HG03520 (cell line): ENCODE measurements at regions not wholly inside any gene's neighbourhood (a gene's known extent, or its start where the extent isn't known, plus 50 kb on each side); places are given as distances from the start of the nearest gene placed in this dataset.
"Not testable (repeated sequence)": the region's sequence is repeated elsewhere in the genome, so short reads cannot be mapped to it uniquely, and the experiment has no call there.

Source experiments
- ATAC-seq: cut with Tn5 transposase; IDR thresholded peaks from one replicate; pipeline ENCODE4 v1.9.1; 2021; ENCODE audit warnings: mild to moderate bottlenecking, moderate library complexity; ENCODE audit not compliant: unreplicated experiment

DNA sequence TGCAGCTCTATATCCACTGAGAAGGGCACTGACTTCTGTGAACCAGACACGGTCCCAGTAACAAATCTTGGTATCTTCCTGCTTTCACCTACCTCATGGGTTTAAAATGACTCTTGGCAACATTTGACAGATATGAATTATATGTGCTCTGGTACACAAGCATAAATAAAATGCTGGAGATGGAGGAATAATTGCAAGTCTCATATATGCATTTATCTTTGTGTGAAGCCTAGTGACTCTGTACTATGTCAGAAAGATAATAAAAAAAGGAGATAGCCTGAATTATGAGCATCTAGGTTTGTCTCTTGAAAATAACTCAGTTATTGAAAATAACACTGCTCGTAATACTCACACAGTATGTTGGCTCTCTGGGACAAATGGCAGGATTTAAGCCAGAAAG lies 167.1 kb upstream of the CRBN start:
- ATAC-seq: no peak

DNA sequence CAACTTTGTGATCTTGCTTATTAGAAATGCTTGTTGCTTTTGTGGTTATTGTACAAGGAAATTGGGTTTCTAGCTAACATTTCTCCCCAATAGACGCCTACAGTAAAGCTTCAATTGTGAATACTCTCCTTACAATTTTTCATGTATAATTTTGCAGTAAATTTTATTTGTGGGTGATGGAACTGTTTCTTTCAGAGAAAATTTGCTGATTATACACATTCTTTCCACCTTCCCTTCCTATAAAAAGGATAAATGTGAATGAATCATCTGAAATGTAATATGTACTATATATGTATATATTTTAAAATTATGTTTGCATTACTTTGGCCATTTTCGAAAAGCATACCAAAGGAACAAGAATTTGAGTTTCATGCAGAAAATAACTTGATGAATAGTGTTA lies 162.7 kb upstream of the CRBN start:
- ATAC-seq: no peak

DNA sequence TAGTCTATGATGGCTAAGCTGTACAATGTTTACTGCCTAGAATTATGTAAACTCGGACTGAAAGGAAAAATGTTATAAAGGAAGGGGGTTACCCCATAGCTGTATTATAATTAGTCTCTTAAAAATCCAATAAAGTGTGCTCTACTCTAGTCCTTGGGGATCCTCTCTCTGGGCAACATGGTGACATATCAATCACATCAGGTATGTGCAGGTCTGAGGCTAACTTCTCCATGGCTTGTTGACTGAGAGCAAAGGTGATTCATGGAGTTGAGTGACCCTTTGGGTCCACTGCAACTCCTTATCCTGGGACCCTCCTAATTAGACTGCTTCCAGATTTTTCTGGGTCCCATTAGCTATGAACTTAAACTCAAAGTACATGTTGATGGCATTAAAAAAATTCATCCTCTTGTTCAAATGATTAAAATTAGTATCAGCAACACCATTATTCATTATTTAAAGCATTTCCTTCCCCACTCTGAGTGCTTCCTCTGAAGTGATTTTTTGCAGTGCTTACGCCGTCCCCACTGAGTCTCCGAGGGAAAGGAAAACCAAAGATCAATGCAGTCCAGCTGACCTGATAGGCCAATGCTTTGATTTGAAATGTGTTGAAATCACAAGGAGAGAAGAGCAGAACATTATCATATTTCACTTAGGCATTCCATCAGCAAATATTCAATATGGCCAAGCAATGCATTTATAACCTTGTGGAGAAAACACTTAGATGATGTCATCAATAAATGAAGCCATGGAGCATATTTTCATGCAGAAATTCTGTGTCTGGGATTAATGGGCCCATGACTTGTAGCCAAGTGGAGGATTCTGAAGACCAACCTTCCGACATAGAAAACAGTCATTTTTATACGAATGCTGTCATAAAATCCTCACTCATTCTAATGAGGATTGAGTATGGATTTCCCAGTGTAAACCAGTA lies 161.7 kb upstream of the CRBN start:
- ATAC-seq: no peak

GRCh38 chr3:3340526-3340925 lies 161.0 kb upstream of the CRBN start:
- no peak for ATAC-seq

- no peak for ATAC-seq
These were observed 156.4 kb upstream of the CRBN start for GRCh38 chr3:3335903-3336302.

DNA sequence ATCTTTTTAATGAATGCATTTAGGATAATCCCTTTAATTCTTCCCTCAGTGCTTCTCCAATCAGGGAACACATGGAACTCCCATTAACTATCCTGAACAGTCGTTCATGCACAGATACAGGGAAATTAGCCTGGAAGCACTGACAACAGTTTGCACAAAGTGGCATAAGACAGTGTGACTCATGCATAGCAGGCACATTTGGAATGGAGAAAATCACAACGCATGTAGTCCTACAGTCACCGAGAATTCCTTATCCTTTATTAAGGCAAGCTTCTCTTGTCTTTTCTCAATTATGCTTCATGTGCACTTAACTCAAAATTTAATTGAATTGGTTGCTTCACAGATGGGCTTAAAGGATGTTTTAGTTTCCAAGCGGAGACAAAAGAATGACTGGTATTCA lies 155.0 kb upstream of the CRBN start:
- ATAC-seq: no peak

GRCh38 chr3:3333571-3333970 lies 154.1 kb upstream of the CRBN start:
- no peak for ATAC-seq

GRCh38 chr3:3316521-3316920 lies 137.0 kb upstream of the CRBN start:
- ATAC-seq: no peak

DNA sequence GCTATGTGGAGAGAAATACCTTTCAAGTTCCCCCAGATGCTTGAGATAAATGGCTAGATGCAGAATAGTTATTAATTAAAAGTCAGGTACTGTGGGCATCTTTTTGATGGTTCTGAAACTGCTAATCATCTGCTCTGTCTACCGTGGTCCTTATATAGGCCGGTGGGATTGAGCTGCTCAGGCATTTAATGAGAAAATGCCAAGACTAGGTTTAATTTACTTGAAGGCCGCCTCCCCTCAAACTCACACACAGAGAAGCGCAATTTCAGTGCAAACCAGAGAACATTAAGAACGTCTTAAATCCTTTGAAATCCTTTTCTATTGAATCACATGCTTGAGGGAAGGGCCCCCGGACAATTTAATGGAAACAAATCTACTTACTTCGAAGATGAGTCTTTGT lies 136.4 kb upstream of the CRBN start:
- ATAC-seq: no peak

DNA sequence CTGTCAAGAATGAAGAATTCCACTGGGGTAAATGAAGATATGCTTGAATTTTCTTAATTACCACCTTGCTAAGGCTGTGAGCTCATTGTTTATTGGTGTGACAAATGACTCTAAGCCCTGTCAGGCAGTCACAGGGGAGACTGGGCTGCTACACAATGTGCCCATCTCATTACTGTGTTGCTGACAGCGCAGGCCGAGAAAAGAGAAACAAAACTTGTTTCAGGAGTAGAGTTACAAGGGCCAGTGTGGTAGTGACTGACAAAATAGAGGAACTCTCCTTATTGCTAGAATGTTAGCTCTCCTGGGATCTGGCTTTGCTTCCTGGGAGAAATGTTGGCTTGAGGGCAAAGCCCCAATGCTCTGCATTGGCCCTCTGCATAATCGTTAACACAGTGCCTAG lies 130.4 kb upstream of the CRBN start:
- ATAC-seq: no peak

DNA sequence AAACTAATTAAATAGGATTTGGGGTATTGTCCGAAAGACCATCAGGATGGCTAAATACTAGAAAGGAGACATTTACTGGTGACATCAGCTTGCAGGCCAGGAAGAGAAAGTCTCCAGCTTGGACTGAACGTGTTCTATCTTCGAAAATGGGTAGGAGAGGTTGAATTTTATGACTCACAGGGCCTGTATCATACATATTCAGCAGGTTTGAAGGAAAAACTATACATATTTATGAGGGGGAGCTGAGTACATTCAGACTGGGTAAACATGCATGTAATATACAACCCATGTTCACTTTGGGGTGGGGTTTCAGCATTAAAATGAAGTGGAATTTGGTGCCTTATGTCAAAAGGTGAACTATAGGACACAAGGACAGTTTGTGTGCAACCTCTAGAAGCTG lies 129.3 kb upstream of the CRBN start:
- no peak for ATAC-seq

DNA sequence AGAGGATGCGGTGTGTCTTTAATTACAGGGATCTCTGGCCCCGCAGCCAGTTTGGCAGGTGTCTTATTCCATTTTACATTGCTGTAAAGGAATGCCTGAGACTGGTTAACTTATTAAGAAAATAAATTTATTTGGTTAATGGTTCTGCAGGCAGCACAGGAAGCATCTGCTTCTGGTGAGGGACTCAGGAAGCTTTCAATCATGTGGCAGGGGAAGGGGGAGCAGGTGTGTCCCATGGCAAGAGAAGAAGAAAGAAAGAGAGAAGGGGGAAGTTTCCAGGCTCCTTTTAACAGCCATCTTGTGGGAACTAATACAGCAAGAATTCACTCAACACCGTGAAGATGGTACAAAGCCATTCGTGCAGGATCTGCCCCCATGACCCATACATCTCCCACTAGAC lies 128.0 kb upstream of the CRBN start:
- no peak for ATAC-seq

DNA sequence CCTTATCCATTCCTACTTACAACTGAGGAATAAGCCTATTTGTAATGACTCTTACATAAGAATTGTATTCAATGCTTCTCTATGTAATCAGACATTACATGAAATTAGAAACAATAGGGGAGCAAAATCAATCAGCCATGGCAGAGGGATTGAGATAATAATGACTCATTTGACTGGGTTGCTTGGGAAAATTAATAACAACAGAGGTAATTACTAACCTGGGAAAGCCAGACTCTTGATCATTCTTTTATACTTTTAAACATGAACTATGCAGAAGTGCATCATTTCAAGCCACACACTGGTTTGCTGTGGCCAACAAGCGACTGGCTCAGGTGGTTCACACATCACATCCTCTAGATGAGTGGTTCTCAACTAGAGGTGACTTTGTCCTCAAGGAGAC lies 126.3 kb upstream of the CRBN start:
- ATAC-seq: no peak

GRCh38 chr3:3305084-3305483 lies 125.6 kb upstream of the CRBN start:
- no peak for ATAC-seq

DNA sequence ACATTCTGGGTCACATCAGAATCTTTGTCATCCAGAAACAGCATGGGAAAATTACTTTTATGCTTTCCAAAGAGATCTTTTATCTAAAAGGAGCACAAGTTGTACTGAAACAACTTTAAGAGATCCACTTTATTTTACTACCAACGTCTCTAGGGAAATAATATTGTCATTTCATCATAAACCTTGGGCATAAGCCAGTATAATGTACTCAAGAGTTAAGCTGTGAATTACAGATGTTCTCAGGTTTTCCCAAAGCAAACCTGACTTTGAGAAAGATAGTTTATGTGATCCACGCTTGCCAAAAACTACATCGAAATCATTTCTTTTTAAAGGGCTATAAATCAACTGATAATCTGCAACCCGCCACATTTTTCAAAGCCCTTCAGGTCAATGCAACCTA lies 124.1 kb upstream of the CRBN start:
- ATAC-seq: no peak

- no peak for ATAC-seq
These were observed 123.5 kb upstream of the CRBN start for GRCh38 chr3:3302964-3303363.

- ATAC-seq: no peak
These were observed 122.0 kb upstream of the CRBN start for GRCh38 chr3:3301476-3301875.

- ATAC-seq: no peak
These were observed 117.5 kb upstream of the CRBN start for GRCh38 chr3:3296979-3297381.

DNA sequence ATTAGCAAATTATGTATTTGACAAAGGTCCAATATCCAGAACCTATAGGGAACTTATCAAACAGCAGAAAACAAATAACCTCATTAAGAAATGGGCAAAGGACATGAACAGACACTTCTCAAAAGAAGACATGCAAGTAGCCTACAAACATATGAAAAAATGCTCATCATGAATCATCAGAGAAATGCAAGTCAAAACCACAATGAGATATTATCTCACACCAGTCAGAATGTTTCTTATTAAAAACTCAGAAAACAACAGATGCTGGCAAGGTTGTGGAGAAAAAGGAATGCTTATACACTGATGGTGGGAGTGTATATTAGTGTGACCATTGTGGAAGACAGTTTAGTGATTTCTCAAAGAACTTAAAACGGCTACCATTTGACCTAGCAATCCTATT lies 116.1 kb upstream of the CRBN start:
- ATAC-seq: no peak

- not testable (repeated sequence) for ATAC-seq
These were observed 112.3 kb upstream of the CRBN start for GRCh38 chr3:3291756-3292283.

DNA sequence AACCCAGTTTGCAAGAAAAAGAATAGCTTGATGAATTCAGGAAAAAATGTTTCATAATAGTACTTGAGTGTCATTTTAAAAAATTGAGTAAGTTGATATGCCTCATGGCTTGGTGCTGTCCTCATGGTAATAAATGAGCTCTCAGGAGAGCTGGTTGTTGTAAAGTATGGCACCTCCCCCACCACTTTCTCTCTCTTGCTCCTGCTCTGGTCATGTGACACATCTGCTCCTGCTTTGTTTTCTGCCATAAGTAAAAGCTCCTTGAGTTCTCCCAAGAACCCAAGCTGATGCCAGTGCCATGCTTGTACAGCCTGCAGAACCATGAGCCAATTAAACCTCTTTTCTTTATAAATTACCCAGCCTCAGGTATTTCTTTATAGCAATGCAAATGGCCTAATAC lies 108.8 kb upstream of the CRBN start:
- ATAC-seq: no peak

DNA sequence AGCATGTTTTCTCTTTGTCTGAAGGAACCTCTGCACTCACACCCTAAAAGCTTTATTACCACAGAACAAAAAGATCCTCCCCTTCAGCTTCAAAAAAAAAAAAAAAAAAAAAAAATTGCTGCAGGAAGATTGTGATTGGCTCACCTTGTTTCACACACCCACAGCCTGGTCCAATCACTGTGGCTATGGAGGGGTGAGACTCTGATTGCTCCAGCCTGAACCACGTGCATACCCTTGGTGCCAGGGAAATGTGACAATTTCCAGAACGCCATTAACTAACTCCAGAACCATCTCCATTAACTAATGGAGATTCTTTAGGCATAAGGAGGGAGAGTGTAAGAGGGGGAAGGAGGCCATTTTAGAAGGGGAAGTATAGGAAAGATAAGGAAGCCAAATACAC lies 106.5 kb upstream of the CRBN start:
- ATAC-seq: no peak

GRCh38 chr3:3281024-3281423 lies 101.5 kb upstream of the CRBN start:
- ATAC-seq: peak; percentile 81
